Common myeloid progenitor, CD34-positive (primary cell): ENCODE measurements at regions not wholly inside any gene's neighbourhood (a gene's known extent, or its start where the extent isn't known, plus 50 kb on each side); places are given as distances from the start of the nearest gene placed in this dataset.

Experiments
- CTCF ChIA-PET: fragments of 350-600 bp; sonication (Branson Sonifier 250); formaldehyde crosslinking; loops from one replicate; lab custom pipeline; 2021; ENCODE audit warnings: antibody characterized with exemption; lab: Charles Lee
- POLR2A ChIA-PET: fragments of 350-600 bp; sonication (Branson Sonifier 250); formaldehyde crosslinking; loops from one replicate; lab custom pipeline; 2021; ENCODE audit warnings: antibody characterized with exemption; lab: Charles Lee
- DNase-seq, 3 donors: peaks; one replicate each; pipeline versions ENCODE4 v3.0.0 to v3.0.0-alpha.2; 2013
- H3K27ac ChIP-seq, 2 experiments: 1 replicate in 1 of 2; 2 replicates in 1 of 2; pipeline ENCODE4 v1.7.0; 2013; ENCODE audit warnings: inconsistent platforms in 2 of 2, low read length in 2 of 2, mild to moderate bottlenecking in 2 of 2, low read depth in 1 of 2, moderate library complexity in 1 of 2; ENCODE audit not compliant: severe bottlenecking in 2 of 2, insufficient read depth in 1 of 2, poor library complexity in 1 of 2
- H3K27me3 ChIP-seq, 5 experiments: replicated peaks in 2 of 5; 1 replicate in 3 of 5; 2 replicates in 2 of 5; pipeline versions ENCODE4 v1.6.1 to v1.7.0; 2013; ENCODE audit warnings: low read length in 4 of 5, mild to moderate bottlenecking in 2 of 5, moderate library complexity in 2 of 5, inconsistent platforms in 1 of 5; ENCODE audit not compliant: insufficient read depth in 5 of 5, control insufficient read depth in 4 of 5
- H3K36me3 ChIP-seq, 4 experiments: 1 replicate in 2 of 4; 2 replicates in 2 of 4; pipeline versions ENCODE4 v1.6.1 to v1.7.0; 2013; ENCODE audit warnings: low read length in 3 of 4, control low read depth in 1 of 4, mild to moderate bottlenecking in 1 of 4; ENCODE audit not compliant: control insufficient read depth in 4 of 4, insufficient read depth in 4 of 4
- H3K4me1 ChIP-seq, 4 experiments: 1 replicate in 3 of 4; 2 replicates in 1 of 4; pipeline versions ENCODE4 v1.6.1 to v1.7.1; 2013; ENCODE audit warnings: low read length in 3 of 4, mild to moderate bottlenecking in 3 of 4, control low read depth in 1 of 4, inconsistent platforms in 1 of 4, moderate library complexity in 1 of 4; ENCODE audit not compliant: control insufficient read depth in 4 of 4, insufficient read depth in 4 of 4; ENCODE audit errors: control extremely low read depth in 1 of 4
- H3K4me3 ChIP-seq, 7 experiments: 1 replicate in 4 of 7; 2 replicates in 3 of 7; pipeline versions ENCODE4 v1.5.1 to v1.7.0; 2013; ENCODE audit warnings: mild to moderate bottlenecking in 7 of 7, low read length in 6 of 7, moderate library complexity in 6 of 7, inconsistent platforms in 2 of 7, low read depth in 2 of 7, control low read depth in 1 of 7; ENCODE audit not compliant: insufficient read depth in 4 of 7, control insufficient read depth in 1 of 7; ENCODE audit errors: extremely low read depth in 1 of 7
- H3K9me3 ChIP-seq, 5 experiments: 1 replicate in 4 of 5; 2 replicates in 1 of 5; pipeline versions ENCODE4 v1.6.1 to v1.7.1; 2013; ENCODE audit warnings: low read length in 4 of 5, mild to moderate bottlenecking in 2 of 5, inconsistent platforms in 1 of 5, low read depth in 1 of 5, moderate library complexity in 1 of 5; ENCODE audit not compliant: control insufficient read depth in 4 of 5, insufficient read depth in 2 of 5; ENCODE audit errors: control extremely low read depth in 1 of 5
- WGBS: methylation state at CpG from one replicate; pipeline ENCODE4 v1.1.5; 2013; ENCODE audit not compliant: insufficient coverage; 5-methylcytosine and 5-hydroxymethylcytosine counted together

- POLR2A ChIA-PET, result no interaction called here
- H3K9me3 ChIP-seq, result peaks cover 0 to 1% (median 0%) of the 10 kb centered on the region in 5 experiments
- H3K27ac ChIP-seq, result no peak overlapping the region
- no peak overlapping the region for H3K4me3 ChIP-seq
- CTCF ChIA-PET, result no interaction called here
- no peaks in the 10 kb centered on the region for H3K36me3 ChIP-seq
- H3K27me3 ChIP-seq, result no peaks in the 10 kb centered on the region
- H3K4me1 ChIP-seq, result no peaks in the 10 kb centered on the region
- DNase-seq, result no peak
- 100% methylated on average over 1 of the region's 2 CpGs for WGBS
Measured at GRCh38 chr21:23093259-23093658, 2095.1 kb downstream of the NCAM2 start.

GRCh38 chr21:23099185-23099584 lies 2101.0 kb downstream of the NCAM2 start:
- POLR2A ChIA-PET, result no interaction called here
- H3K27ac ChIP-seq, result no peak overlapping the region
- CTCF ChIA-PET, result no interaction called here

GRCh38 chr21:23101111-23101510 lies 2102.9 kb downstream of the NCAM2 start:
- Histone ChIP-seq H3K4me1 (no peaks in the 10 kb centered on the region), H3K36me3 (no peaks in the 10 kb centered on the region), H3K4me3 (no peak overlapping the region), H3K27ac (no peak overlapping the region), H3K27me3 (no peaks in the 10 kb centered on the region), H3K9me3 (no peaks in the 10 kb centered on the region)
- POLR2A ChIA-PET, result no interaction called here
- WGBS, result 95% methylated on average over 6 of the region's 14 CpGs
- CTCF ChIA-PET, result interaction anchor here (0.7 kb wide), 1 partner anchor 142 kb away, joined by 3 read pairs; no protein-coding TSS in a partner anchor
- no peak for DNase-seq

More at GRCh38 chr21:23099185-23099584, 2101.0 kb downstream of the NCAM2 start:
- no peaks in the 10 kb centered on the region for H3K4me1 ChIP-seq
- H3K27me3 ChIP-seq, result no peaks in the 10 kb centered on the region
- no peak for DNase-seq
- H3K9me3 ChIP-seq, result no peaks in the 10 kb centered on the region
- no peaks in the 10 kb centered on the region for H3K36me3 ChIP-seq
- no peak overlapping the region for H3K4me3 ChIP-seq

GRCh38 chr21:23108533-23108932 lies 2110.3 kb downstream of the NCAM2 start:
- H3K27me3 ChIP-seq, result no peaks in the 10 kb centered on the region
- H3K9me3 ChIP-seq, result no peaks in the 10 kb centered on the region
- CTCF ChIA-PET, result no interaction called here
- no peak for DNase-seq
- no peak overlapping the region for H3K4me3 ChIP-seq
- H3K36me3 ChIP-seq, result no peaks in the 10 kb centered on the region
- H3K27ac ChIP-seq, result no peak overlapping the region
- POLR2A ChIA-PET, result no interaction called here
- no peaks in the 10 kb centered on the region for H3K4me1 ChIP-seq

GRCh38 chr21:23111070-23111600 lies 2112.9 kb downstream of the NCAM2 start:
- WGBS, result 100% methylated on average over 1 of the region's 3 CpGs
- Histone ChIP-seq H3K4me3 (no peak overlapping the region), H3K9me3 (peaks cover 0 to 2% (median 0%) of the 10 kb centered on the region in 5 experiments), H3K4me1 (no peaks in the 10 kb centered on the region), H3K27ac (no peak overlapping the region), H3K36me3 (no peaks in the 10 kb centered on the region), H3K27me3 (no peaks in the 10 kb centered on the region)
- ChIA-PET POLR2A (no interaction called here), CTCF (no interaction called here)
- no peak for DNase-seq

GRCh38 chr21:23119491-23119890 lies 2121.3 kb downstream of the NCAM2 start:
- Histone ChIP-seq H3K36me3 (no peaks in the 10 kb centered on the region), H3K9me3 (peaks cover 0 to 3% (median 0%) of the 10 kb centered on the region in 5 experiments), H3K4me3 (no peak overlapping the region), H3K4me1 (no peaks in the 10 kb centered on the region), H3K27ac (no peak overlapping the region), H3K27me3 (no peaks in the 10 kb centered on the region)
- DNase-seq, result no peak
- no CpG with 5 or more reads among the region's 1 CpG for WGBS
- POLR2A ChIA-PET, result no interaction called here
- CTCF ChIA-PET, result no interaction called here

- no peak overlapping the region for H3K4me3 ChIP-seq
- H3K4me1 ChIP-seq, result no peaks in the 10 kb centered on the region
- WGBS, result 96% methylated on average over 5 of the region's 8 CpGs
- H3K27me3 ChIP-seq, result no peaks in the 10 kb centered on the region
- ChIA-PET POLR2A (no interaction called here), CTCF (no interaction called here)
- no peak overlapping the region for H3K27ac ChIP-seq
- no peaks in the 10 kb centered on the region for H3K36me3 ChIP-seq
- peaks cover 0 to 3% (median 0%) of the 10 kb centered on the region in 5 experiments for H3K9me3 ChIP-seq
- no peak for DNase-seq
Measured at GRCh38 chr21:23127973-23128372, 2129.8 kb downstream of the NCAM2 start.
